WTC11 (cell line): ENCODE measurements at regions not wholly inside any gene's neighbourhood (a gene's known extent, or its start where the extent isn't known, plus 50 kb on each side); places are given as distances from the start of the nearest gene placed in this dataset.

Source experiments
- ATAC-seq: fragments of 200-7000 bp; cut with Tn5 transposase; 2 replicates; pipeline ENCODE4 v1.10.0; 2021; ENCODE audit warnings: mild to moderate bottlenecking, moderate library complexity
- CTCF ChIA-PET: fragments of 300-600 bp; sonication (Branson Sonifier 250); formaldehyde crosslinking; loops from one replicate; lab custom pipeline; 2021; ENCODE audit warnings: antibody characterized with exemption; lab: Charles Lee
- POLR2A ChIA-PET: fragments of 350-600 bp; sonication (Branson Sonifier 250); formaldehyde crosslinking; loops from one replicate; lab custom pipeline; 2021; ENCODE audit warnings: antibody characterized with exemption; lab: Charles Lee
- DNase-seq: peaks from one replicate; pipeline ENCODE4 v3.0.0; 2021; ENCODE audit warnings: low spot score
- H3K27ac Mint-ChIP-seq: 2 replicates; pipeline ENCODE4 v1.8.0; 2021; ENCODE audit warnings: mixed read lengths
- H3K27me3 Mint-ChIP-seq: 2 replicates; pipeline ENCODE4 v1.8.0; 2021; ENCODE audit warnings: low read depth, mild to moderate bottlenecking, moderate library complexity, mixed read lengths
- H3K36me3 Mint-ChIP-seq: 2 replicates; pipeline ENCODE4 v1.8.0; 2021; ENCODE audit warnings: mixed read lengths
- H3K4me1 Mint-ChIP-seq: 2 replicates; pipeline ENCODE4 v1.8.0; 2022; ENCODE audit warnings: mixed read lengths
- H3K4me3 Mint-ChIP-seq: 2 replicates; pipeline ENCODE4 v1.8.0; 2021; ENCODE audit warnings: mild to moderate bottlenecking, moderate library complexity, mixed read lengths
- H3K9me3 Mint-ChIP-seq: 2 replicates; pipeline ENCODE4 v1.8.0; 2021; ENCODE audit warnings: mixed read lengths
- CREM ChIP-seq: sonication (generic); formaldehyde crosslinking; IDR thresholded peaks from 2 replicates; pipeline ENCODE4 v1.8.1; 2022; ENCODE audit warnings: mild to moderate bottlenecking, missing genetic modification reagents, moderate library complexity
- ETV6 ChIP-seq: sonication (generic); formaldehyde crosslinking; IDR thresholded peaks from 2 replicates; pipeline ENCODE4 v1.8.1; 2022; ENCODE audit warnings: mild to moderate bottlenecking, missing genetic modification reagents
- FOXP1 ChIP-seq: sonication (generic); formaldehyde crosslinking; IDR thresholded peaks from 2 replicates; pipeline ENCODE4 v1.8.0; 2022; ENCODE audit warnings: missing genetic modification reagents, mild to moderate bottlenecking, moderate library complexity, borderline replicate concordance
- GRHL2 ChIP-seq: fragments of 250-450 bp; sonication (Bioruptor Pico); IDR thresholded peaks from 2 replicates; pipeline ENCODE4 v1.8.0; 2022; ENCODE audit warnings: mild to moderate bottlenecking, moderate library complexity; ENCODE audit not compliant: insufficient replicate concordance, severe bottlenecking
- HMGA2 ChIP-seq: fragments of 250-450 bp; sonication (Bioruptor Pico); IDR thresholded peaks from 2 replicates; pipeline ENCODE4 v1.4.0; 2021; ENCODE audit warnings: mild to moderate bottlenecking, moderate library complexity
- KAT7 ChIP-seq: sonication (generic); formaldehyde crosslinking; IDR thresholded peaks from 2 replicates; pipeline ENCODE4 v1.8.1; 2023; ENCODE audit warnings: missing genetic modification reagents, mild to moderate bottlenecking, borderline replicate concordance
- NFE2L1 ChIP-seq: sonication (generic); formaldehyde crosslinking; IDR thresholded peaks from 2 replicates; pipeline ENCODE4 v1.8.1; 2023; ENCODE audit warnings: missing genetic modification reagents
- NR1H2 ChIP-seq: sonication (generic); formaldehyde crosslinking; IDR thresholded peaks from 2 replicates; pipeline ENCODE4 v1.9.0; 2021; ENCODE audit warnings: mild to moderate bottlenecking, moderate library complexity, missing genetic modification reagents
- NR2C2 ChIP-seq: sonication (generic); formaldehyde crosslinking; IDR thresholded peaks from 2 replicates; pipeline ENCODE4 v1.8.0; 2022; ENCODE audit warnings: mild to moderate bottlenecking, missing genetic modification reagents
- OVOL2 ChIP-seq: fragments of 250-450 bp; sonication (Bioruptor Pico); IDR thresholded peaks from 2 replicates; pipeline ENCODE4 v1.9.0; 2021; ENCODE audit warnings: mild to moderate bottlenecking, borderline replicate concordance
- SMAD4 ChIP-seq: sonication (generic); formaldehyde crosslinking; IDR thresholded peaks from 2 replicates; pipeline ENCODE4 v1.8.0; 2022; ENCODE audit warnings: mild to moderate bottlenecking, missing genetic modification reagents
- SOX15 ChIP-seq: fragments of 250-450 bp; sonication (Bioruptor Pico); IDR thresholded peaks from 2 replicates; pipeline ENCODE4 v1.9.0; 2021; ENCODE audit warnings: mild to moderate bottlenecking
- SP1 ChIP-seq: sonication (generic); formaldehyde crosslinking; conservative IDR thresholded peaks from 2 replicates; pipeline ENCODE4 v1.8.1; 2022; ENCODE audit warnings: missing genetic modification reagents
- TEAD1 ChIP-seq: sonication (generic); formaldehyde crosslinking; IDR thresholded peaks from 2 replicates; pipeline ENCODE4 v1.8.0; 2022; ENCODE audit warnings: mild to moderate bottlenecking, missing genetic modification reagents
- ZNF121 ChIP-seq: sonication (generic); formaldehyde crosslinking; IDR thresholded peaks from 2 replicates; pipeline ENCODE4 v1.8.0; 2023; ENCODE audit warnings: missing genetic modification reagents
- ZNF232 ChIP-seq: sonication (generic); formaldehyde crosslinking; IDR thresholded peaks from 2 replicates; pipeline ENCODE4 v1.8.0; 2022; ENCODE audit warnings: mild to moderate bottlenecking, missing genetic modification reagents
- ZNF263 ChIP-seq: sonication (generic); formaldehyde crosslinking; IDR thresholded peaks from 2 replicates; pipeline ENCODE4 v1.8.1; 2022; ENCODE audit warnings: low read depth, mild to moderate bottlenecking, moderate library complexity, missing genetic modification reagents
- ZNF317 ChIP-seq: sonication (generic); formaldehyde crosslinking; IDR thresholded peaks from 2 replicates; pipeline ENCODE4 v1.8.1; 2023; ENCODE audit warnings: low read depth, mild to moderate bottlenecking, moderate library complexity, missing genetic modification reagents, borderline replicate concordance
- ZNF396 ChIP-seq: fragments of 250-450 bp; sonication (Bioruptor Pico); IDR thresholded peaks from 2 replicates; pipeline ENCODE4 v1.8.0; 2021; ENCODE audit warnings: mild to moderate bottlenecking, moderate library complexity, borderline replicate concordance
- ZNF671 ChIP-seq: fragments of 250-450 bp; sonication (Bioruptor Pico); IDR thresholded peaks from 2 replicates; pipeline ENCODE4 v1.8.0; 2021; ENCODE audit warnings: mild to moderate bottlenecking
- TF ChIP-seq, protein P1 (sequence below): fragments of 250-450 bp; sonication (Bioruptor Pico); IDR thresholded peaks from 2 replicates; pipeline ENCODE4 v1.8.0; 2021; ENCODE audit warnings: mild to moderate bottlenecking
- TF ChIP-seq, protein P2 (sequence below): sonication (generic); formaldehyde crosslinking; IDR thresholded peaks from 2 replicates; pipeline ENCODE4 v1.8.0; 2023; ENCODE audit warnings: missing genetic modification reagents
- TF ChIP-seq, protein P3 (sequence below): sonication (generic); formaldehyde crosslinking; IDR thresholded peaks from 2 replicates; pipeline ENCODE4 v1.8.1; 2022; ENCODE audit warnings: mild to moderate bottlenecking, moderate library complexity, missing genetic modification reagents
- TF ChIP-seq, protein P4 (sequence below): sonication (generic); formaldehyde crosslinking; IDR thresholded peaks from 2 replicates; pipeline ENCODE4 v1.8.0; 2022; ENCODE audit warnings: mild to moderate bottlenecking, missing genetic modification reagents
- TF ChIP-seq, protein P5 (sequence below): sonication (generic); formaldehyde crosslinking; IDR thresholded peaks from 2 replicates; pipeline ENCODE4 v1.8.0; 2023; ENCODE audit warnings: mild to moderate bottlenecking, missing genetic modification reagents
- TF ChIP-seq, protein P6 (sequence below): sonication (generic); formaldehyde crosslinking; IDR thresholded peaks from 2 replicates; pipeline ENCODE4 v1.8.0; 2022; ENCODE audit warnings: mild to moderate bottlenecking, missing genetic modification reagents
- TF ChIP-seq, protein P7 (sequence below): sonication (generic); formaldehyde crosslinking; IDR thresholded peaks from 2 replicates; pipeline ENCODE4 v1.8.0; 2023; ENCODE audit warnings: missing genetic modification reagents, mild to moderate bottlenecking, borderline replicate concordance

DNA sequence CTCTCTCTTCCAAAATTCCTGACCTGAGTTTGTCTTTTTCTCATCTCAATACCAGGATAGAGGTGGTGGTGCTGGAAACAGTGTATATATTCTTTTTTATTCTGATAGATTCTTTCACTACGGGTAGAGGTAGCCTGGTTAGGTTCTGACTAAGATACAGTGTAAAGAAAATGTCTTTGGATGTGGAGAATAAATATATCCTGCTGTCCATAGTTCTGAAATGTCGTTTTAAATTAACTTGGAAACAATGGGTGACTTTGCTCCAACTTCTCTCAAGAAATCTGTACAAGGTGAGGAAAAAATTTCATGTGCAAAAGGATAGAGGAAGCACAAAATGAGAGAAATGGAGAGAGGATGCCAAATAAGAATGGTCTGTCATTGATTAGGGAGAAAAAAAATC, 546.1 kb downstream of the GBA3 start:
- TF ChIP-seq ZNF317 (CRISPR knock-in tag) (no peak), NR1H2 (CRISPR knock-in tag) (no peak), CREM (CRISPR knock-in tag) (no peak), TEAD1 (no peak), SMAD4 (CRISPR knock-in tag) (no peak), ZNF263 (CRISPR knock-in tag) (no peak), HMGA2 (CRISPR knock-in tag) (no peak), ZNF121 (CRISPR knock-in tag) (no peak), ETV6 (no peak), FOXP1 (CRISPR knock-in tag) (no peak), ZNF396 (CRISPR knock-in tag) (no peak), SOX15 (CRISPR knock-in tag) (no peak), GRHL2 (CRISPR knock-in tag) (no peak), NFE2L1 (no peak)
- TF ChIP-seq, protein P1, sequence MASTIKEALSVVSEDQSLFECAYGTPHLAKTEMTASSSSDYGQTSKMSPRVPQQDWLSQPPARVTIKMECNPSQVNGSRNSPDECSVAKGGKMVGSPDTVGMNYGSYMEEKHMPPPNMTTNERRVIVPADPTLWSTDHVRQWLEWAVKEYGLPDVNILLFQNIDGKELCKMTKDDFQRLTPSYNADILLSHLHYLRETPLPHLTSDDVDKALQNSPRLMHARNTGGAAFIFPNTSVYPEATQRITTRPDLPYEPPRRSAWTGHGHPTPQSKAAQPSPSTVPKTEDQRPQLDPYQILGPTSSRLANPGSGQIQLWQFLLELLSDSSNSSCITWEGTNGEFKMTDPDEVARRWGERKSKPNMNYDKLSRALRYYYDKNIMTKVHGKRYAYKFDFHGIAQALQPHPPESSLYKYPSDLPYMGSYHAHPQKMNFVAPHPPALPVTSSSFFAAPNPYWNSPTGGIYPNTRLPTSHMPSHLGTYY (CRISPR knock-in tag), result no peak
- TF ChIP-seq, protein P2, sequence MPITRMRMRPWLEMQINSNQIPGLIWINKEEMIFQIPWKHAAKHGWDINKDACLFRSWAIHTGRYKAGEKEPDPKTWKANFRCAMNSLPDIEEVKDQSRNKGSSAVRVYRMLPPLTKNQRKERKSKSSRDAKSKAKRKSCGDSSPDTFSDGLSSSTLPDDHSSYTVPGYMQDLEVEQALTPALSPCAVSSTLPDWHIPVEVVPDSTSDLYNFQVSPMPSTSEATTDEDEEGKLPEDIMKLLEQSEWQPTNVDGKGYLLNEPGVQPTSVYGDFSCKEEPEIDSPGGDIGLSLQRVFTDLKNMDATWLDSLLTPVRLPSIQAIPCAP (CRISPR knock-in tag), result no peak
- TF ChIP-seq, protein P3, sequence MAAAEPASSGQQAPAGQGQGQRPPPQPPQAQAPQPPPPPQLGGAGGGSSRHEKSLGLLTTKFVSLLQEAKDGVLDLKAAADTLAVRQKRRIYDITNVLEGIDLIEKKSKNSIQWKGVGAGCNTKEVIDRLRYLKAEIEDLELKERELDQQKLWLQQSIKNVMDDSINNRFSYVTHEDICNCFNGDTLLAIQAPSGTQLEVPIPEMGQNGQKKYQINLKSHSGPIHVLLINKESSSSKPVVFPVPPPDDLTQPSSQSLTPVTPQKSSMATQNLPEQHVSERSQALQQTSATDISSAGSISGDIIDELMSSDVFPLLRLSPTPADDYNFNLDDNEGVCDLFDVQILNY, result no peak
- TF ChIP-seq, protein P4, sequence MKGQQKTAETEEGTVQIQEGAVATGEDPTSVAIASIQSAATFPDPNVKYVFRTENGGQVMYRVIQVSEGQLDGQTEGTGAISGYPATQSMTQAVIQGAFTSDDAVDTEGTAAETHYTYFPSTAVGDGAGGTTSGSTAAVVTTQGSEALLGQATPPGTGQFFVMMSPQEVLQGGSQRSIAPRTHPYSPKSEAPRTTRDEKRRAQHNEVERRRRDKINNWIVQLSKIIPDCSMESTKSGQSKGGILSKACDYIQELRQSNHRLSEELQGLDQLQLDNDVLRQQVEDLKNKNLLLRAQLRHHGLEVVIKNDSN (CRISPR knock-in tag), result no peak
- CTCF ChIA-PET, result no interaction called here

DNA sequence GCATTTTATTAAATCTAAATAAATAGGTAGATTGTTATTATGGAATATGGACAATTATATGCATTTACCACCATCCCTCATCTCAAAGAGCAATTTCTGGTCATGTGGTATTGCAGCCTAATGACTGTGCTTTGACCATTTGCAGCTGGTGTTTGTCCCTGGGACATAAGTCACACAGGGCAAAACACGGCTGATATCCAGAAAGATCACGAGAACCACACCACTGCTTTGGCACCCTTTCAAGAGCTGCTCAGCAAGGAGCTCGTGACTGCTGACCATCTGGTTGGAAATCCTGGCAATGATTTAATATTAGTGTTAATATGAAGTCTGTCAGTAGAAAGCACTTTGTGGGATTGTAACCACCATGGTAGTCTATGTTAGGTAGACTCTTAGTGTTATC, 545.0 kb downstream of the GBA3 start:
- Mint-ChIP-seq H3K4me3 (no peak overlapping the region), H3K9me3 (peaks cover 6% of the 10 kb centered on the region), H3K4me1 (peaks cover 24% of the 10 kb centered on the region), H3K27me3 (no peaks in the 10 kb centered on the region), H3K36me3 (no peaks in the 10 kb centered on the region), H3K27ac (no peak overlapping the region)
- TF ChIP-seq ZNF263 (CRISPR knock-in tag), result no peak
- no peak for TF ChIP-seq OVOL2 (CRISPR knock-in tag)
- TF ChIP-seq ZNF671, result no peak
- no peak for TF ChIP-seq ZNF232 (CRISPR knock-in tag)
- no peak for TF ChIP-seq KAT7 (CRISPR knock-in tag)
- TF ChIP-seq, protein P5, sequence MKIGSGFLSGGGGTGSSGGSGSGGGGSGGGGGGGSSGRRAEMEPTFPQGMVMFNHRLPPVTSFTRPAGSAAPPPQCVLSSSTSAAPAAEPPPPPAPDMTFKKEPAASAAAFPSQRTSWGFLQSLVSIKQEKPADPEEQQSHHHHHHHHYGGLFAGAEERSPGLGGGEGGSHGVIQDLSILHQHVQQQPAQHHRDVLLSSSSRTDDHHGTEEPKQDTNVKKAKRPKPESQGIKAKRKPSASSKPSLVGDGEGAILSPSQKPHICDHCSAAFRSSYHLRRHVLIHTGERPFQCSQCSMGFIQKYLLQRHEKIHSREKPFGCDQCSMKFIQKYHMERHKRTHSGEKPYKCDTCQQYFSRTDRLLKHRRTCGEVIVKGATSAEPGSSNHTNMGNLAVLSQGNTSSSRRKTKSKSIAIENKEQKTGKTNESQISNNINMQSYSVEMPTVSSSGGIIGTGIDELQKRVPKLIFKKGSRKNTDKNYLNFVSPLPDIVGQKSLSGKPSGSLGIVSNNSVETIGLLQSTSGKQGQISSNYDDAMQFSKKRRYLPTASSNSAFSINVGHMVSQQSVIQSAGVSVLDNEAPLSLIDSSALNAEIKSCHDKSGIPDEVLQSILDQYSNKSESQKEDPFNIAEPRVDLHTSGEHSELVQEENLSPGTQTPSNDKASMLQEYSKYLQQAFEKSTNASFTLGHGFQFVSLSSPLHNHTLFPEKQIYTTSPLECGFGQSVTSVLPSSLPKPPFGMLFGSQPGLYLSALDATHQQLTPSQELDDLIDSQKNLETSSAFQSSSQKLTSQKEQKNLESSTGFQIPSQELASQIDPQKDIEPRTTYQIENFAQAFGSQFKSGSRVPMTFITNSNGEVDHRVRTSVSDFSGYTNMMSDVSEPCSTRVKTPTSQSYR (CRISPR knock-in tag), result no peak
- TF ChIP-seq, protein P6, sequence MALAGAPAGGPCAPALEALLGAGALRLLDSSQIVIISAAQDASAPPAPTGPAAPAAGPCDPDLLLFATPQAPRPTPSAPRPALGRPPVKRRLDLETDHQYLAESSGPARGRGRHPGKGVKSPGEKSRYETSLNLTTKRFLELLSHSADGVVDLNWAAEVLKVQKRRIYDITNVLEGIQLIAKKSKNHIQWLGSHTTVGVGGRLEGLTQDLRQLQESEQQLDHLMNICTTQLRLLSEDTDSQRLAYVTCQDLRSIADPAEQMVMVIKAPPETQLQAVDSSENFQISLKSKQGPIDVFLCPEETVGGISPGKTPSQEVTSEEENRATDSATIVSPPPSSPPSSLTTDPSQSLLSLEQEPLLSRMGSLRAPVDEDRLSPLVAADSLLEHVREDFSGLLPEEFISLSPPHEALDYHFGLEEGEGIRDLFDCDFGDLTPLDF (CRISPR knock-in tag), result no peak
- no peak for TF ChIP-seq NR2C2 (CRISPR knock-in tag)
- TF ChIP-seq, protein P7, sequence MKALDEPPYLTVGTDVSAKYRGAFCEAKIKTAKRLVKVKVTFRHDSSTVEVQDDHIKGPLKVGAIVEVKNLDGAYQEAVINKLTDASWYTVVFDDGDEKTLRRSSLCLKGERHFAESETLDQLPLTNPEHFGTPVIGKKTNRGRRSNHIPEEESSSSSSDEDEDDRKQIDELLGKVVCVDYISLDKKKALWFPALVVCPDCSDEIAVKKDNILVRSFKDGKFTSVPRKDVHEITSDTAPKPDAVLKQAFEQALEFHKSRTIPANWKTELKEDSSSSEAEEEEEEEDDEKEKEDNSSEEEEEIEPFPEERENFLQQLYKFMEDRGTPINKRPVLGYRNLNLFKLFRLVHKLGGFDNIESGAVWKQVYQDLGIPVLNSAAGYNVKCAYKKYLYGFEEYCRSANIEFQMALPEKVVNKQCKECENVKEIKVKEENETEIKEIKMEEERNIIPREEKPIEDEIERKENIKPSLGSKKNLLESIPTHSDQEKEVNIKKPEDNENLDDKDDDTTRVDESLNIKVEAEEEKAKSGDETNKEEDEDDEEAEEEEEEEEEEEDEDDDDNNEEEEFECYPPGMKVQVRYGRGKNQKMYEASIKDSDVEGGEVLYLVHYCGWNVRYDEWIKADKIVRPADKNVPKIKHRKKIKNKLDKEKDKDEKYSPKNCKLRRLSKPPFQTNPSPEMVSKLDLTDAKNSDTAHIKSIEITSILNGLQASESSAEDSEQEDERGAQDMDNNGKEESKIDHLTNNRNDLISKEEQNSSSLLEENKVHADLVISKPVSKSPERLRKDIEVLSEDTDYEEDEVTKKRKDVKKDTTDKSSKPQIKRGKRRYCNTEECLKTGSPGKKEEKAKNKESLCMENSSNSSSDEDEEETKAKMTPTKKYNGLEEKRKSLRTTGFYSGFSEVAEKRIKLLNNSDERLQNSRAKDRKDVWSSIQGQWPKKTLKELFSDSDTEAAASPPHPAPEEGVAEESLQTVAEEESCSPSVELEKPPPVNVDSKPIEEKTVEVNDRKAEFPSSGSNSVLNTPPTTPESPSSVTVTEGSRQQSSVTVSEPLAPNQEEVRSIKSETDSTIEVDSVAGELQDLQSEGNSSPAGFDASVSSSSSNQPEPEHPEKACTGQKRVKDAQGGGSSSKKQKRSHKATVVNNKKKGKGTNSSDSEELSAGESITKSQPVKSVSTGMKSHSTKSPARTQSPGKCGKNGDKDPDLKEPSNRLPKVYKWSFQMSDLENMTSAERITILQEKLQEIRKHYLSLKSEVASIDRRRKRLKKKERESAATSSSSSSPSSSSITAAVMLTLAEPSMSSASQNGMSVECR (CRISPR knock-in tag), result no peak
- no peak for TF ChIP-seq SP1 (CRISPR knock-in tag)
- TF ChIP-seq ETV6, result no peak
- ChIA-PET CTCF (no interaction called here), POLR2A (no interaction called here)
- no peak for DNase-seq
- ATAC-seq, result no peak

More for the DNA sequence above, 546.1 kb downstream of the GBA3 start:
- no peaks in the 10 kb centered on the region for H3K36me3 Mint-ChIP-seq
- H3K27ac Mint-ChIP-seq, result no peak overlapping the region
- peaks cover 26% of the 10 kb centered on the region for H3K4me1 Mint-ChIP-seq
- no peaks in the 10 kb centered on the region for H3K27me3 Mint-ChIP-seq
- POLR2A ChIA-PET, result no interaction called here
- H3K4me3 Mint-ChIP-seq, result no peak overlapping the region
- ATAC-seq, result no peak
- peaks cover 9% of the 10 kb centered on the region for H3K9me3 Mint-ChIP-seq
- DNase-seq, result no peak
